Neutrophil (primary cell): ENCODE measurements at regions not wholly inside any gene's neighbourhood (a gene's known extent, or its start where the extent isn't known, plus 50 kb on each side); places are given as distances from the start of the nearest gene placed in this dataset.

Source experiments
- H3K27ac ChIP-seq: fragments of 200-600 bp; sonication (generic); 2 replicates; pipeline ENCODE4 v1.5.1; 2016; ENCODE audit warnings: mild to moderate bottlenecking, moderate library complexity
- H3K27me3 ChIP-seq: fragments of 200-600 bp; sonication (generic); 2 replicates; pipeline ENCODE4 v1.6.0; 2016; ENCODE audit warnings: mild to moderate bottlenecking
- H3K36me3 ChIP-seq: fragments of 200-600 bp; sonication (generic); 2 replicates; pipeline ENCODE4 v1.5.1; 2017
- H3K4me1 ChIP-seq, 2 experiments: fragments of 200-600 bp in 1 of 2; sonication (generic) in 1 of 2; 1 replicate in 1 of 2; 2 replicates in 1 of 2; pipeline versions ENCODE4 v1.5.1 to v1.6.1; 2013 to 2016; ENCODE audit warnings: low read depth in 1 of 2, low read length in 1 of 2, mild to moderate bottlenecking in 1 of 2, moderate library complexity in 1 of 2; ENCODE audit not compliant: control insufficient read depth in 1 of 2, insufficient read depth in 1 of 2
- H3K4me3 ChIP-seq, 2 experiments: fragments of 200-600 bp in 1 of 2; sonication (generic) in 1 of 2; 1 replicate in 1 of 2; 2 replicates in 1 of 2; pipeline ENCODE4 v1.5.1; 2013 to 2016; ENCODE audit warnings: low read depth in 1 of 2, low read length in 1 of 2, mild to moderate bottlenecking in 1 of 2, moderate library complexity in 1 of 2
- H3K9me3 ChIP-seq: fragments of 200-600 bp; sonication (generic); 2 replicates; pipeline ENCODE4 v1.5.1; 2016
- TF ChIP-seq, protein P1 (sequence below): fragments of 200-600 bp; sonication (generic); IDR thresholded peaks from 2 replicates; pipeline ENCODE4 v1.5.1; 2016; ENCODE audit warnings: antibody characterized with exemption

GRCh38 chr3:193897731-193898180 lies 238.2 kb upstream of the HES1 start:
- no peak overlapping the region for H3K27ac ChIP-seq
- TF ChIP-seq, protein P1, sequence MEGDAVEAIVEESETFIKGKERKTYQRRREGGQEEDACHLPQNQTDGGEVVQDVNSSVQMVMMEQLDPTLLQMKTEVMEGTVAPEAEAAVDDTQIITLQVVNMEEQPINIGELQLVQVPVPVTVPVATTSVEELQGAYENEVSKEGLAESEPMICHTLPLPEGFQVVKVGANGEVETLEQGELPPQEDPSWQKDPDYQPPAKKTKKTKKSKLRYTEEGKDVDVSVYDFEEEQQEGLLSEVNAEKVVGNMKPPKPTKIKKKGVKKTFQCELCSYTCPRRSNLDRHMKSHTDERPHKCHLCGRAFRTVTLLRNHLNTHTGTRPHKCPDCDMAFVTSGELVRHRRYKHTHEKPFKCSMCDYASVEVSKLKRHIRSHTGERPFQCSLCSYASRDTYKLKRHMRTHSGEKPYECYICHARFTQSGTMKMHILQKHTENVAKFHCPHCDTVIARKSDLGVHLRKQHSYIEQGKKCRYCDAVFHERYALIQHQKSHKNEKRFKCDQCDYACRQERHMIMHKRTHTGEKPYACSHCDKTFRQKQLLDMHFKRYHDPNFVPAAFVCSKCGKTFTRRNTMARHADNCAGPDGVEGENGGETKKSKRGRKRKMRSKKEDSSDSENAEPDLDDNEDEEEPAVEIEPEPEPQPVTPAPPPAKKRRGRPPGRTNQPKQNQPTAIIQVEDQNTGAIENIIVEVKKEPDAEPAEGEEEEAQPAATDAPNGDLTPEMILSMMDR = no peak
- no peaks in the 10 kb centered on the region for H3K36me3 ChIP-seq
- H3K27me3 ChIP-seq = no peaks in the 10 kb centered on the region
- peaks cover 6 to 8% of the 10 kb centered on the region in 2 experiments for H3K4me1 ChIP-seq
- H3K9me3 ChIP-seq = no peaks in the 10 kb centered on the region
- no peak overlapping the region for H3K4me3 ChIP-seq

GRCh38 chr3:193899001-193899400 lies 236.9 kb upstream of the HES1 start:
- peaks cover 6 to 8% of the 10 kb centered on the region in 2 experiments for H3K4me1 ChIP-seq
- TF ChIP-seq, protein P1 = no peak
- H3K9me3 ChIP-seq = no peaks in the 10 kb centered on the region
- no peak overlapping the region for H3K27ac ChIP-seq
- H3K27me3 ChIP-seq = no peaks in the 10 kb centered on the region
- H3K36me3 ChIP-seq = no peaks in the 10 kb centered on the region
- H3K4me3 ChIP-seq = no peak overlapping the region

GRCh38 chr3:193901007-193901406 lies 234.9 kb upstream of the HES1 start:
- no peaks in the 10 kb centered on the region for H3K36me3 ChIP-seq
- peaks cover 6 to 8% of the 10 kb centered on the region in 2 experiments for H3K4me1 ChIP-seq
- no peaks in the 10 kb centered on the region for H3K9me3 ChIP-seq
- no peak overlapping the region for H3K27ac ChIP-seq
- H3K27me3 ChIP-seq = no peaks in the 10 kb centered on the region
- H3K4me3 ChIP-seq = no peak overlapping the region
- TF ChIP-seq, protein P1 = no peak

DNA sequence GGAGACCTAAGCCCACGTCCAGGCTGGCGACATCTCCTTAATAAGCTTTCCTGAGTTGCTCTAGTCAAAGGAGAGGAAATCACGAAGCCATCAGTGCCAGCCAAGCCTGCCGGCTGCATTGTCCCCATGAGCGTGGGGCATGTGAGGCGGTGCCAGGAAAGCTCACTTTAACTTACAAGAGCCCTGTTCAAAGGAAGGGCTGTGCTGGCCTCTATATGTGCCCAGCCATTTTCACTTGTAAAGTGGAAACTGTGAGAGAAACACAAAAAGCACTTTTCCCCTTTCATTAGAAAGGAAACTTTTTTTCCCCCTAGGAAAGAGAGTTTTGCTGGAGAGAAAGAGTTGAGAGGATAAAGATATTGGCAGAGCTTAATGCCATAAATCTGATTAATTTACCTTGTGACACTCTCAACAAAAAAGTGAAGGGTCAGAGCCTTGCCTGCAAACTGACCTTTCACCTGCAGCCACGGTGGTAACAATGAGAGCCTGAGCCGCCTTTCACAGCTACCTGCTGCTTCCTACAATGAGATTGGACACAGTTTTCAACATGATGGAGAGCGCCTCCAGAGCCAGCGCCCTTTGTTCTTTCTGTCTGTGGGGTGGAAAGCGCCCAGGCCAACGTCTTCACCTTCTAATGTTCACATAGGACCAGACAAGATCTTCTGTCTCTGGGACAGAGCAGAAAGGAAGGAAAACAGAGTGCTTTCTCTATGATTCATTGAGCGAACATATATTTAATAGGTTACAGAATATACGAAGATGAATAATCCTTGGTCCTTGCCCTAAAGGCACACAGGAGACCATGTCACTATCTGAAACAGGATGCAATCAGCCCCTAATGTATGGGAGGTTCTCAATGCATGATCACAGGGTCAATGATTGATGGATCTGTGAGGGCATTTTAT lies 233.1 kb upstream of the HES1 start:
- TF ChIP-seq, protein P1 = no peak
- H3K27ac ChIP-seq = no peak overlapping the region

GRCh38 chr3:193903512-193903817 lies 232.5 kb upstream of the HES1 start:
- TF ChIP-seq, protein P1 = no peak
- Histone ChIP-seq H3K27me3 (no peaks in the 10 kb centered on the region), H3K27ac (no peak overlapping the region), H3K9me3 (no peaks in the 10 kb centered on the region), H3K4me1 (no peaks in the 10 kb centered on the region), H3K36me3 (no peaks in the 10 kb centered on the region), H3K4me3 (no peak overlapping the region)

More for the DNA sequence above, 233.1 kb upstream of the HES1 start:
- no peaks in the 10 kb centered on the region for H3K36me3 ChIP-seq
- H3K4me3 ChIP-seq = no peak overlapping the region
- no peaks in the 10 kb centered on the region for H3K9me3 ChIP-seq
- H3K4me1 ChIP-seq = no peaks in the 10 kb centered on the region
- H3K27me3 ChIP-seq = no peaks in the 10 kb centered on the region
